ENCODE measurements at regions not wholly inside any gene's neighbourhood (a gene's known extent, or its start where the extent isn't known, plus 50 kb on each side); places are given as distances from the start of the nearest gene placed in this dataset.

DNA sequence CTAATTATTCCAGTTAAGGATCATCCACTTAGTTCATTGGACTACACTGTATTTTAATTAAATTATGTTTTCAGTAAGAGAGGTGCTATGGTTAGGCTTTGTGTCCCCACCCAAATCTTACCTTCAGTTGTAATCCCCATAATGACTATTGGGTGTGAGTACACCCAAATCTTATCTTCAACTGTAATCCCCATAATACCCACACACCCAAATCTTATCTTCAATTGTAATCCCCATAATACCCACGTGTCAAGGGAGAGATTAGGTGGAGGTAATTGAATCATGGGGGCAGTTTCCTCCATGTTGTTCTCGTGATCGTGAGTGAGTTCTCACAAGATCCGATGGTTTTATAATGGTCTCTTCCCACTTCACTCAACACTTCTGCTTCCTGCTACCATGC is 208.0 kb upstream of the PHACTR1 start:
- Histone ChIP-seq H3K4me3 (ENCODE audit: low read depth, low read length, poor library complexity, severe bottlenecking) (no peak overlapping the region), H3K27ac (ENCODE audit: low read depth, low read length, poor library complexity, severe bottlenecking) (no peak overlapping the region), H3K9me2 (ENCODE audit: low read depth, low read length) (no peaks in the 10 kb centered on the region), H3K4me1 (ENCODE audit: insufficient read depth, low read length, severe bottlenecking) (peaks cover 20% of the 10 kb centered on the region), H3K36me3 (ENCODE audit: insufficient read depth, low read length) (no peaks in the 10 kb centered on the region), H4K20me1 (ENCODE audit: insufficient read depth, low read length) (no peaks in the 10 kb centered on the region), H3K9me3 (ENCODE audit: low read length) (0 out of 2 replicates have a peak, but pooled peaks cover 3% of the 10 kb centered on the region), H3F3A (ENCODE audit: insufficient read depth, low read length) (no peaks in the 10 kb centered on the region), H3K9ac (ENCODE audit: low read length) (no peak overlapping the region), H3K4me2 (ENCODE audit: low read length) (no peak overlapping the region), H2AFZ (ENCODE audit: low read length) (no peak overlapping the region), H3K79me2 (ENCODE audit: insufficient read depth, low read length) (no peaks in the 10 kb centered on the region), H3K27me3 (ENCODE audit: insufficient read depth, low read length) (no peaks in the 10 kb centered on the region)
- TF ChIP-seq, protein P1, sequence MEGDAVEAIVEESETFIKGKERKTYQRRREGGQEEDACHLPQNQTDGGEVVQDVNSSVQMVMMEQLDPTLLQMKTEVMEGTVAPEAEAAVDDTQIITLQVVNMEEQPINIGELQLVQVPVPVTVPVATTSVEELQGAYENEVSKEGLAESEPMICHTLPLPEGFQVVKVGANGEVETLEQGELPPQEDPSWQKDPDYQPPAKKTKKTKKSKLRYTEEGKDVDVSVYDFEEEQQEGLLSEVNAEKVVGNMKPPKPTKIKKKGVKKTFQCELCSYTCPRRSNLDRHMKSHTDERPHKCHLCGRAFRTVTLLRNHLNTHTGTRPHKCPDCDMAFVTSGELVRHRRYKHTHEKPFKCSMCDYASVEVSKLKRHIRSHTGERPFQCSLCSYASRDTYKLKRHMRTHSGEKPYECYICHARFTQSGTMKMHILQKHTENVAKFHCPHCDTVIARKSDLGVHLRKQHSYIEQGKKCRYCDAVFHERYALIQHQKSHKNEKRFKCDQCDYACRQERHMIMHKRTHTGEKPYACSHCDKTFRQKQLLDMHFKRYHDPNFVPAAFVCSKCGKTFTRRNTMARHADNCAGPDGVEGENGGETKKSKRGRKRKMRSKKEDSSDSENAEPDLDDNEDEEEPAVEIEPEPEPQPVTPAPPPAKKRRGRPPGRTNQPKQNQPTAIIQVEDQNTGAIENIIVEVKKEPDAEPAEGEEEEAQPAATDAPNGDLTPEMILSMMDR (IDR thresholded peaks at IDR 0.05; ENCODE audit: low read length), result no peak
- TF ChIP-seq EZH2 (IDR thresholded peaks at IDR 0.05; ENCODE audit: borderline replicate concordance, low read length), result no peak

DNA sequence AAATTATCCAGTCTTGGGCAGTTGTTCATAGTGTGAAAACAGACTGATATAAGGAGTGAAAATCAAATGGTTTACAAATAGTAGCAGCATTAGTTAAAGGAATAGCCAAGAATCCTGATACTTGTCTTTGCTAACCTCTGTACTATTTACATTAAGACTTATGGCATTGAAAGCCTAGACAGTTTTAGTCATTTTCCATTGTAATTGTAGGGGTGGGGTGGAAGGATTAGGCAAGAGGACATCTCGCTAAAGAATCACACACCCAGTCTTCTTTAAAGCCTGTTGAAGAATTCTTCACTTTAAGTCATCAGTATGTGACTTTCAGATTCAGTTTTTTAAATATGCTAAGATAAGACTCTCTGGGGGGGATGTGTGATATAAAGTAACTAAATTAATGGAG is 207.5 kb upstream of the PHACTR1 start:
- Histone ChIP-seq H3K4me2 (ENCODE audit: low read length) (no peak overlapping the region), H3K9me3 (ENCODE audit: low read length) (0 out of 2 replicates have a peak, but pooled peaks cover 3% of the 10 kb centered on the region), H3K27me3 (ENCODE audit: insufficient read depth, low read length) (no peaks in the 10 kb centered on the region), H3K4me1 (ENCODE audit: insufficient read depth, low read length, severe bottlenecking) (peaks cover 15% of the 10 kb centered on the region), H4K20me1 (ENCODE audit: insufficient read depth, low read length) (no peaks in the 10 kb centered on the region), H3K79me2 (ENCODE audit: insufficient read depth, low read length) (no peaks in the 10 kb centered on the region), H3F3A (ENCODE audit: insufficient read depth, low read length) (no peaks in the 10 kb centered on the region), H3K4me3 (ENCODE audit: low read depth, low read length, poor library complexity, severe bottlenecking) (no peak overlapping the region), H3K9ac (ENCODE audit: low read length) (no peak overlapping the region), H3K9me2 (ENCODE audit: low read depth, low read length) (no peaks in the 10 kb centered on the region), H3K36me3 (ENCODE audit: insufficient read depth, low read length) (no peaks in the 10 kb centered on the region), H2AFZ (ENCODE audit: low read length) (no peak overlapping the region), H3K27ac (ENCODE audit: low read depth, low read length, poor library complexity, severe bottlenecking) (no peak overlapping the region)
- no peak for TF ChIP-seq EZH2 (IDR thresholded peaks at IDR 0.05; ENCODE audit: borderline replicate concordance, low read length)
- TF ChIP-seq, protein P1 (IDR thresholded peaks at IDR 0.05; ENCODE audit: low read length), result no peak

DNA sequence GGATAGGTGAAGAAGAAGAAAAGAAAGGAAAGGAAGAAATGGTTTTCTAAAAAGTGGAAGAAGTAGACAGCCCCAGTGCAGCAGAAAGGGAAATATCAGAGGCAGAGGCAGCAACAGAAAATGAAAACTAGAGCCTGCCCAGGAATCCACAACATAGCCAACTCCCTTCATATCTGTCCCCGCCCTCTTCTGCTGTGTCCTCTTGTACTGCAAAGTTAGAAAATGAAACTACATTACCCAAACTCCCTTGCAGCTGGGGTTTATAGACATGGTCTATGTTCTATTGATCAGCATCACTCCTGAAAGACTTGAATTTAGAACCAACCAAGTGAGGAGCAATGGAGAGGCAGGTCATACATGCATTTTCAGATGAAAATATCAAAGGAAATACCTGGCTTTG is 200.5 kb upstream of the PHACTR1 start:
- H3K4me3 ChIP-seq (ENCODE audit: low read depth, low read length, poor library complexity, severe bottlenecking), result no peak overlapping the region
- no peaks in the 10 kb centered on the region for H3K27me3 ChIP-seq (ENCODE audit: insufficient read depth, low read length)
- no peaks in the 10 kb centered on the region for H3F3A ChIP-seq (ENCODE audit: insufficient read depth, low read length)
- H3K9ac ChIP-seq (ENCODE audit: low read length), result no peak overlapping the region
- H3K4me1 ChIP-seq (ENCODE audit: insufficient read depth, low read length, severe bottlenecking), result no peaks in the 10 kb centered on the region
- no peak for TF ChIP-seq EZH2 (IDR thresholded peaks at IDR 0.05; ENCODE audit: borderline replicate concordance, low read length)
- TF ChIP-seq, protein P1 (IDR thresholded peaks at IDR 0.05; ENCODE audit: low read length), result no peak
- no peaks in the 10 kb centered on the region for H3K9me2 ChIP-seq (ENCODE audit: low read depth, low read length)
- H3K79me2 ChIP-seq (ENCODE audit: insufficient read depth, low read length), result no peaks in the 10 kb centered on the region
- no peak overlapping the region for H2AFZ ChIP-seq (ENCODE audit: low read length)
- H3K4me2 ChIP-seq (ENCODE audit: low read length), result no peak overlapping the region
- no peaks in the 10 kb centered on the region for H3K9me3 ChIP-seq (ENCODE audit: low read length)
- no peaks in the 10 kb centered on the region for H3K36me3 ChIP-seq (ENCODE audit: insufficient read depth, low read length)
- H3K27ac ChIP-seq (ENCODE audit: low read depth, low read length, poor library complexity, severe bottlenecking), result no peak overlapping the region
- no peaks in the 10 kb centered on the region for H4K20me1 ChIP-seq (ENCODE audit: insufficient read depth, low read length)
